AG09309 (cell line): ENCODE measurements at regions not wholly inside any gene's neighbourhood (a gene's known extent, or its start where the extent isn't known, plus 50 kb on each side); places are given as distances from the start of the nearest gene placed in this dataset.
A peak's percentile ranks its signal among the peaks of the same experiment; 100 is the strongest.

Experiments used
- DNase-seq: peaks from one replicate; pipeline ENCODE4 v3.0.0-alpha.2; 2010; ENCODE audit warnings: low read depth
- H3K4me3 ChIP-seq: 2 replicates; pipeline ENCODE4 v1.5.1; 2011; ENCODE audit warnings: mild to moderate bottlenecking, low read depth, low read length, moderate library complexity; ENCODE audit not compliant: control insufficient read depth
- CTCF ChIP-seq: IDR thresholded peaks from 2 replicates; pipeline ENCODE4 v1.5.1; 2011; ENCODE audit warnings: mild to moderate bottlenecking, low read depth, low read length, inconsistent platforms; ENCODE audit not compliant: insufficient read depth, control insufficient read depth; ENCODE audit errors: missing control alignments

GRCh38 chr4:141376769-141377168 lies 156.1 kb downstream of the ZNF330 start:
- H3K4me3 ChIP-seq: no peak overlapping the region
- no peak for TF ChIP-seq CTCF
- DNase-seq: no peak

GRCh38 chr4:141387299-141387698 lies 166.6 kb downstream of the ZNF330 start:
- TF ChIP-seq CTCF: no peak
- no peak overlapping the region for H3K4me3 ChIP-seq
- DNase-seq: no peak

GRCh38 chr4:141388481-141388880 lies 167.8 kb downstream of the ZNF330 start:
- H3K4me3 ChIP-seq: no peak overlapping the region
- TF ChIP-seq CTCF: no peak
- DNase-seq: peak; percentile 55

GRCh38 chr4:141389649-141390048 lies 169.0 kb downstream of the ZNF330 start:
- no peak for DNase-seq
- TF ChIP-seq CTCF: no peak
- no peak overlapping the region for H3K4me3 ChIP-seq

- DNase-seq: no peak
- no peak for TF ChIP-seq CTCF
- no peak overlapping the region for H3K4me3 ChIP-seq
Measured at GRCh38 chr4:141390571-141390970, 169.9 kb downstream of the ZNF330 start.

GRCh38 chr4:141391293-141391692 lies 170.6 kb downstream of the ZNF330 start:
- TF ChIP-seq CTCF: no peak
- no peak for DNase-seq
- H3K4me3 ChIP-seq: no peak overlapping the region

GRCh38 chr4:141391771-141392170 lies 171.1 kb downstream of the ZNF330 start:
- TF ChIP-seq CTCF: no peak
- no peak overlapping the region for H3K4me3 ChIP-seq
- DNase-seq: no peak
